Activated CD4-positive, CD25-positive, alpha-beta regulatory T cell treated with anti-CD3 and anti-CD28 coated beads, Interleukin-2, amount 50 U/mL, for 24 hours (primary cell): ENCODE measurements at regions not wholly inside any gene's neighbourhood (a gene's known extent, or its start where the extent isn't known, plus 50 kb on each side); places are given as distances from the start of the nearest gene placed in this dataset.

Experiments used
- ATAC-seq, 2 donors: fragments of 150-1000 bp; cut with Tn5 transposase; one replicate each; pipeline ENCODE4 v1.10.0; 2021; ENCODE audit warnings: mild to moderate bottlenecking in 1 of 2, moderate library complexity in 1 of 2

DNA sequence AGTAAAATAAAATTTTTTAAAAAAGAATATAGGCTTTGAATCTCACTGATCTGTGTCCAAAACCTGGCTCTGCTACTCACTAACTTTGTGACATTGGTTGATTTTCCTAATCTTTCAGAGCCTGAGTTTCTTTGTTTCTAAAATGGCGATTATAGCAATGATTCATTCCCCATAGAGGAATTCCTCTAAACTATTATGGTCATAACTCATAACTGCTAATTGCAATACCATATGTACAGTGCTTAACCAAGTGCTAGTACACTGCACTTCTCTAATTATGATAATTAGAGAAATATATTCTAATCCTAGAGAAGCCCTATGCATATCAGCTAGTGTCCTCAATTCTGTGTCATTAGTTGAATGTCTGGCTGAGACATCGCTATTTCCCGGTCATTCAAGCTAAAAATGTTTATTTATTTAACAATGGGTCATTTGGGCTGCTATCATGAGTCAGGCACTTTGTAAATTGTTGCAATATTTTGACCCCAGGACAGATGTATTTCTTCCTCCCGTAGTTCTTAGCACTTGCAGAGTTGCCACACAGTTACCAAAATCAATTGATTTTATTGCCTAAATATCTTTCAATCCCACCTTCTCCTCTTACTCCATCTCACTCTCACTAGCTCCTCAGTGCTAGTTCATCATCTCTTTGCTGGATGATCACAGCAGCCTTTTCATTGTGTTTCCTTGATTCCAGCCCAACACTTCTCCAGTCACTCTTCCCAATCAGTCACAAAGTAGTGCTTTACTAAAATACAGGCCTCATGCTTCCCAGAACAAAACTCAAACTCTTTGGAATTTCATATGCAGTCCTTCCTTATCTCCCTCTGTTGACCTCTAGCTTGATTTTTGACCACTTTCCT, 200.9 kb upstream of the PAPPA start:
- no peak for ATAC-seq

- no peak for ATAC-seq
These were observed 197.2 kb upstream of the PAPPA start for GRCh38 chr9:115956371-115956770.

DNA sequence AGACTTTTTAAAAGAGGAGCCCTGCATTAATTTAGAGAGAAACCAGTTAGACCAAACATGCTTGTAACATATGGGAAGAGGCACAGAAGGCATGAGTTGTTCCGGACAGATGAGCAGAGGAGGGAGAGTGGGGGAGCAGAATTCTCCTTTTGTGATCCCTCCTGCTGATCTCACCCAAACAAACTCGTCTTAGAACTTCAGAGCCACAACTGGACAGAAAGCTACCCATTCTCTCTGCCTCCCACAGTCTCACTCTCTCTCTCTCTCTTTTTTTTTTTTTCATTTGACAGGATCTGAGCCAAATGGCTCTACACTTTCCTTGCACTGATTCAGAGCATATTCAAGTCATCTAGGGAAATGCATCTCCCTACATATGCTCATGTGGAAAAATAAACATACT, 196.0 kb upstream of the PAPPA start:
- ATAC-seq: no peak

DNA sequence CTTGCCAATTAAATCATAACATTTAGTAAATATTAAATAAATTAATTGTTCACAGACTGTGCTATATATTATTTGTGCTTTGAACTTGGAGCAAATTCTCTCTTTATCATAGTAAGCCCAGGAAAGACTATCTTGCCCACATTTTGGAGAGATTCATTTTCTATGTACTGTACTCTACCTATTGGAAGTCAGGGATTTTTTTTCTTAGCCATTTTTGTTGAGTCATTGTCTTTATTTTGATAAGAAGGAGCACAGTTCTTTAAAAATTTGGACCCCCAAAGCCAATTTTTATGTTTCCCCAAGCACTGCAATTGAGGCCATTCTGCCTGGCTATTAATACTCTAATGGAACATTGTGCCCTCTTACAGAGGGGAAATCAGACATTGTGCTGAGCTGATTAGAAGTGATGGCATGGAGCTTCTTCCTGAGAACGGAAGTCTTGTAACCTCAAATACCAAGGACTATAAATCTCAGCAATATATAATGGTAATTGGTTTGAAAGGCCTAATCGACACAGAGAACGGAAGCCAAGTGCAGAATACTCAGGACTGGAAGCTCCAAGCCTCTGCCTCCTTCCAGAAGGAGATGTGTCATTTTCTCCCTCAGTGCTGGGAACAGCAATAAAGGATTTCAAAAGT, 188.8 kb upstream of the PAPPA start:
- no peak for ATAC-seq

DNA sequence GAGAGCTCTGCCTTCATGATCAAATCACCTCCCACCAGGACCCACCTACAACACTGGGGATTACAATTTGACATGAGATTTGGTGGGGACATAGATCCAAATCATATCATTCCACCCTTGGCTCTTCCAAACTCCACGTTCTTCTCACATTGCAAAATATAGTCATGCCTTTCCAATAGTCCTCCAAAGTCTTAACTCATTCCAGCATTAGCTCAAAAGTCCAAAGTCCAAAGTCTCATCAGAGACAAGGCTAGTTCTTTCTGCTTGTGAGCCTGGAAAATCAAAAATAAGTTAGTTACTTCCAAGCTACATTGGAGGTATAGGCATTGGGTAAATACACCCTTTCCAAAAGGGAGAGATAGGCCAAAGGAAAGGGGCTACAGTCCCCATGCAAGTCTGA, 186.9 kb upstream of the PAPPA start:
- ATAC-seq: no peak

GRCh38 chr9:115969096-115969495, 184.5 kb upstream of the PAPPA start:
- no peak for ATAC-seq

DNA sequence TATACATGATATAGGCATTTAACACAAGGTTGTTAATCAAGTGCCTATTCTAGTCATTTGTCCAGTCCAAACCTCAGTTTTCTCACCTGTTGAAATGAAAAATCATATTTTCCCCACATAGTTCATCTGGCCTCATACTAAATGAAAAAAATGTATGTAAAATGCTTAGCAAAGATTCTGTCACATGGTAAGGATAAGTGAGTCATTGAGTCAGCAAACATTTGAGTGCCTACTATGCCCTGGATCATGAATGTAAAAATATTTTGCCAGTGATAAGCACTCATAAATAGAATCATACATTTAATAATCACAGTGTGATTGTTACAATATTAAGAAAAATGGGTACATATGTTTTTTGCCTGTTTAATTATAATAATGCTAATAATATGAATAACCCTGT, 181.2 kb upstream of the PAPPA start:
- ATAC-seq: no peak

GRCh38 chr9:115972843-115973595, 180.6 kb upstream of the PAPPA start:
- ATAC-seq: no peak

GRCh38 chr9:115976781-115977180, 176.8 kb upstream of the PAPPA start:
- ATAC-seq: no peak

DNA sequence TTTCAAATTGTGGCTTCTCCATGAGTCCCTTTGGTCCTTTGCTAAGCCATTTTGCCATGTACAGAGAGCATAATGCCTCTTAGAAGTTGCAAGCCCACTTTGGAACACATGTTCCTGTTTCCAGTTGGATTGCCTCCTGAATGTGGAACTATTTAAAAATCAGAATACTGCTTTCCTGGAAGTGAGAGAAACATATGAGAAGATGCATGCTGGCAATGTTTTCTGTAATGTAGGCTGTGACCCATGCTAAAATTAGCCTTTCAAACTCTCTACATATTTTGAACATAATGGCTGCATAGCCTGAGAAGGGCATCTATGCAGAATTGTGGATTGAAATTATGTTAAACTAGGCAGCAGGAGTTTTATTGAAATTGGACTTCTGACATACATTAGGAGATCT, 175.5 kb upstream of the PAPPA start:
- ATAC-seq: no peak

DNA sequence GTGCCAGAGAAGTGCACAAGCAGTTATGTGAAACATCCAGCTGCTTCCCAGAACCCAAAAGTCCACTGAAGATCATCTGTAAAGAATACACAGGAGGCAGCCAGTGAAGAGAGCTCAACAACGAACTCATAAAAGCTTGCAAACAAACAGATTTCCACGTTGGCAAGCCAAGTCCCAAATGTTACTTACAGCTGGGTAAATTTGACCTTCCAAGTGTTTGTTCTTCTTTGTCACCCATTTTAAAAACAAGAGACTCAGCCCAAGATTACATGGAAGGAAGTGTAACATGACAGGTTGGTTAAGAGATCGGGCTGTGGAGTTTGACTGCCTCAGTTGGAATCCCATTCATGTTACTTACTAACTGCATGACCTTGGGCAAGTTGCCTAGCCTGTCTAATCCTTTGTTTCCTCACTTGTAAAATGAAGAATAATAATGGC, 174.9 kb upstream of the PAPPA start:
- no peak for ATAC-seq

GRCh38 chr9:115980054-115980453, 173.5 kb upstream of the PAPPA start:
- ATAC-seq: no peak

DNA sequence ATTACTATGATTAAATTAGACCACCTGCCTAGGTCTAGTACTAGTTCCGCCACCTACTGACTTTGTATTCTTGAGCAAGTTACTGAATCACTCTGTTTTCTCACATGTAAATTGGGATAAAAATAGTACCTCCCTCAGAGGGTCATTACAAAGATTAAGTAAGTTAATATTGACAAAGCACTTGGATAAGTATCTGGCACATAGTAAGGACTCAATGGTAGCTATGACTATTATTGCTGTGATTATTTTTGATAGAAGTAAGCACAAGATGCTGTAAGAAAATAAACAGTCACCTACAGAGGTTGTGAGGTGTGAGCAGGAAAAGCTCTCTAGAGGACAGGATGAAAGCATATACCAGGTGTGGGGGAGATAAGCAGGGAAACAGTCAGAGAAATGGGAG, 173.1 kb upstream of the PAPPA start:
- ATAC-seq: no peak

DNA sequence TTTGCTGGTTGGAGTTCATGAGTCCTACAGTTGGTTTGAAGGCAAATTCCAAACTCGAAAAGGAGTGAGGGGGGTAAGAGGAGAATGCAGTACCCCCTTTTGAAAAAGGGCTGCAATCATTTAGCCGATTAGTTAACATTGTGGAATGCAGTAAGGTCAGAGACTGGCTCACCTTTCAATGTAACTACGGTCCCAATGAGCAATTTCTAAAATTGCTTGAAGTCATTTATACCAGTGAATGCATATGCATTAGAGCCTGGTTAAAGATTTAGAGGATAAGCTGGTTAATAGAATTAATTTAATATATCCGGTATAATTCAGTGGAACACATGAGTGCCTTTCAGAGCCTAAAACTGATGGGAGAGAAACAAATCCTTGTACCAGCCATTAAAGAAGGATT, 172.6 kb upstream of the PAPPA start:
- no peak for ATAC-seq

DNA sequence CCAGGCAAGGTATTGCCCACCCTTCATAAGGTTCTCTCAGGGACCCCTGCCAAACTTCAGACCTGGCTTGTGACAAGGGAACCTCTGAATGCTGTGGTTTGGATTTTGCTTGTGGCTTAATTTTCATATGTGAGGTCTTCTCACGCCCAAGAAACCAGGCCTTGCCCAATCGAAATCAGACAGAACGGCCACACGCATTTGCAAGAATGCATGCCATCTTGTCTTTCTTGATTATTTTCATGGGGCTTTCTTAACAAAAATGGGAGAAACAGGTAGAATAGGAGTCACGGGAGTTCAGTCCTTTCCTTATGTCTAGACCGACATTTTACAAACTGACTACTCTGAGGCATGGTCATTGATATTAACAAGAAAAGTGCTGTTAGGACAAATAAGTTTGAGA, 170.2 kb upstream of the PAPPA start:
- ATAC-seq: no peak

- no peak for ATAC-seq
These were observed 167.9 kb upstream of the PAPPA start for GRCh38 chr9:115985657-115986056.

- no peak for ATAC-seq
These were observed 167.1 kb upstream of the PAPPA start for GRCh38 chr9:115986508-115986907.

DNA sequence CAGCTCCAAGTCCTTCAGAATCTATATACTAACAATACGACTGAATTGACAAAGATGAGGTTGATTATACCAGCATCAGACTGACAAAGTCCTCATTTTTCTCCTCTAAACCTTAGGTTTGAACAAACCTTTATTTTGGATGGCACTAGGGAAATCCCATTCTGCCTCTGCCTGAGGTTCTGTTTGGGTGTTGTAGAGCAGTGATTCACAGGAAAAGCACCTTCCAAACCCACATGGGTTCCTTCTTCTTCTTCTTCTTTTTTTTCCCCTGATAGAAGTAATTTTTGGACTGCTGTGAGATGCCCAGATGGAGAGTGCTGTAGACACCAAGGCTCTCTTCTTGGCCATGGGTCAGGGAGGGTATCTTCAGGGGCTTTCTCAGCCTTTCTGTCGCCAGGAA, 164.9 kb upstream of the PAPPA start:
- no peak for ATAC-seq

GRCh38 chr9:115989831-115990230, 163.8 kb upstream of the PAPPA start:
- ATAC-seq: no peak

DNA sequence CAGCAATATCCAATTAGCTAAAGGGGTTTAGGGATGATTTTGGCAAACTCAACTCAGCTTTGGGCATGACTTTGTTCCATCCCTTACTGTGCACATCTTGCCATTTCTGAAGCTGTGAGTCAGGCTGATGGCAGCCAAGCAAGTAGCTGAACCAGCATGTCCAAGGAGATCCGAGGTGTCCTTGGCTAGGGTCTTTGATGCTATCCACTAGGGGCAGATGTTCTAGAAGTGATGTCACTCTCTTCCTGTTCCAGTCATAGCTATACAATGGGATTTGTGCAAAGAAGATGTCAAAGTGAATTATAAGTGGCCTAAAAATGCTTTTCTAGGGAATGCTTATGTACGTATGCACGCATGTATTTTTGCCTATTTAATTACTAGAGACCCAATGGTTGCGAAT, 160.8 kb upstream of the PAPPA start:
- ATAC-seq: no peak

DNA sequence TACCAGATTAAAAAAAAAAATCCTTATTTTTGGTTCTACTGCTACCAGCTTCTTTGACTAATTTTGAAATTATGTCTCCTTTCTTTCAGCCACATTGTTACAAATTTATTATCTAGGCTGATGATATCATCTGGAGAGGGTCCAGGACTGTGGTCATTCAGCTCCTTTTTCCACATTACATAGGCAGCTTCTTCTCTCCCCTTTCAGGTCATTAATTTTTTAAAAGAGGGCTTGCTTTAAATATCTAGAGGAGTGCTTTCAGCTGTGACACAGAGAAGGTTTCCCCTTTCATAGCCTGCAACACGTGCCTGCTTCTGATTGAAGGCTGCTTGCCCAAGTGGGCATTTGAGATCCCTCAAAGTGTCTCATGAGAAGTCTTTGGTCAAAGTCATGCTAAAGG, 155.7 kb upstream of the PAPPA start:
- ATAC-seq: no peak

- ATAC-seq: no peak
These were observed 154.9 kb upstream of the PAPPA start for GRCh38 chr9:115998666-115999065.

- no peak for ATAC-seq
These were observed 154.1 kb upstream of the PAPPA start for GRCh38 chr9:115999498-115999897.
